Muscle layer of duodenum (tissue), 2 donors: ENCODE measurements at regions not wholly inside any gene's neighbourhood (a gene's known extent, or its start where the extent isn't known, plus 50 kb on each side); places are given as distances from the start of the nearest gene placed in this dataset.
"Not testable (repeated sequence)": the region's sequence is repeated elsewhere in the genome, so short reads cannot be mapped to it uniquely, and the experiment has no call there.

Experiments used
- H3K27ac ChIP-seq: one replicate; pipeline ENCODE4 v1.7.0; 2013; ENCODE audit warnings: mild to moderate bottlenecking, low read length
- H3K27me3 ChIP-seq: one replicate; pipeline ENCODE4 v1.7.0; 2013; ENCODE audit warnings: low read depth, mild to moderate bottlenecking, control low read depth, low read length
- H3K36me3 ChIP-seq, 2 donors: one replicate each; pipeline ENCODE4 v1.7.0; 2013; ENCODE audit warnings: low read length in 2 of 2, control low read depth in 1 of 2, mild to moderate bottlenecking in 1 of 2; ENCODE audit not compliant: insufficient read depth in 2 of 2, control insufficient read depth in 1 of 2
- H3K4me1 ChIP-seq, 2 donors: one replicate each; pipeline ENCODE4 v1.7.0; 2013; ENCODE audit warnings: low read length in 2 of 2, mild to moderate bottlenecking in 2 of 2, control low read depth in 1 of 2, moderate library complexity in 1 of 2; ENCODE audit not compliant: insufficient read depth in 2 of 2, control insufficient read depth in 1 of 2
- H3K4me3 ChIP-seq, 2 donors: one replicate each; pipeline ENCODE4 v1.7.0; 2013; ENCODE audit warnings: low read length in 2 of 2, low read depth in 1 of 2, mild to moderate bottlenecking in 1 of 2
- H3K9me3 ChIP-seq, 2 donors: one replicate each; pipeline ENCODE4 v1.7.0; 2013; ENCODE audit warnings: low read length in 2 of 2, control low read depth in 1 of 2, mild to moderate bottlenecking in 1 of 2; ENCODE audit not compliant: control insufficient read depth in 1 of 2
- donor health status: healthy.

- H3K36me3 ChIP-seq: no peaks in the 10 kb centered on the region
- no peaks in the 10 kb centered on the region for H3K4me1 ChIP-seq
- H3K9me3 ChIP-seq: no peaks in the 10 kb centered on the region
- no peak overlapping the region for H3K27ac ChIP-seq
- no peak overlapping the region for H3K4me3 ChIP-seq
- H3K27me3 ChIP-seq: no peaks in the 10 kb centered on the region
Measured at GRCh38 chr1:60274422-60275290, 201.1 kb upstream of the C1orf87 start.

GRCh38 chr1:60273185-60273584 lies 199.6 kb upstream of the C1orf87 start:
- Histone ChIP-seq H3K27ac (no peak overlapping the region), H3K4me1 (no peaks in the 10 kb centered on the region), H3K9me3 (no peaks in the 10 kb centered on the region), H3K27me3 (no peaks in the 10 kb centered on the region), H3K36me3 (no peaks in the 10 kb centered on the region), H3K4me3 (no peak overlapping the region)

GRCh38 chr1:60271041-60271440 lies 197.5 kb upstream of the C1orf87 start:
- H3K4me3 ChIP-seq: no peak overlapping the region
- no peaks in the 10 kb centered on the region for H3K4me1 ChIP-seq
- no peaks in the 10 kb centered on the region for H3K27me3 ChIP-seq
- no peaks in the 10 kb centered on the region for H3K9me3 ChIP-seq
- H3K36me3 ChIP-seq: no peaks in the 10 kb centered on the region
- H3K27ac ChIP-seq: no peak overlapping the region

- Histone ChIP-seq H3K4me3 (no peak overlapping the region), H3K36me3 (no peaks in the 10 kb centered on the region), H3K4me1 (no peaks in the 10 kb centered on the region), H3K27me3 (no peaks in the 10 kb centered on the region), H3K9me3 (no peaks in the 10 kb centered on the region), H3K27ac (no peak overlapping the region)
Measured at GRCh38 chr1:60268451-60268850, 194.9 kb upstream of the C1orf87 start.

- Histone ChIP-seq H3K4me3 (no peak overlapping the region), H3K27me3 (no peaks in the 10 kb centered on the region), H3K27ac (no peak overlapping the region), H3K4me1 (no peaks in the 10 kb centered on the region), H3K36me3 (no peaks in the 10 kb centered on the region), H3K9me3 (no peaks in the 10 kb centered on the region)
Measured at GRCh38 chr1:60265560-60266535, 192.3 kb upstream of the C1orf87 start.

GRCh38 chr1:60262701-60263100 lies 189.1 kb upstream of the C1orf87 start:
- Histone ChIP-seq H3K9me3 (no peaks in the 10 kb centered on the region), H3K4me1 (no peaks in the 10 kb centered on the region), H3K27ac (no peak overlapping the region), H3K4me3 (no peak overlapping the region), H3K36me3 (no peaks in the 10 kb centered on the region), H3K27me3 (no peaks in the 10 kb centered on the region)

- no peaks in the 10 kb centered on the region for H3K27me3 ChIP-seq
- no peak overlapping the region for H3K4me3 ChIP-seq
- no peaks in the 10 kb centered on the region for H3K9me3 ChIP-seq
- H3K4me1 ChIP-seq: no peaks in the 10 kb centered on the region
- H3K36me3 ChIP-seq: no peaks in the 10 kb centered on the region
- H3K27ac ChIP-seq: no peak overlapping the region
Measured at GRCh38 chr1:60257531-60257930, 184.0 kb upstream of the C1orf87 start.

- H3K4me1 ChIP-seq: no peaks in the 10 kb centered on the region
Measured at GRCh38 chr1:60255565-60255964, 182.0 kb upstream of the C1orf87 start.

GRCh38 chr1:60251426-60251825 lies 177.9 kb upstream of the C1orf87 start:
- Histone ChIP-seq H3K4me3 (no peak overlapping the region), H3K27ac (no peak overlapping the region), H3K36me3 (no peaks in the 10 kb centered on the region), H3K4me1 (no peaks in the 10 kb centered on the region), H3K27me3 (no peaks in the 10 kb centered on the region), H3K9me3 (no peaks in the 10 kb centered on the region)

More at GRCh38 chr1:60255565-60255964, 182.0 kb upstream of the C1orf87 start:
- Histone ChIP-seq H3K27ac (no peak overlapping the region), H3K27me3 (no peaks in the 10 kb centered on the region), H3K9me3 (no peaks in the 10 kb centered on the region), H3K4me3 (no peak overlapping the region), H3K36me3 (no peaks in the 10 kb centered on the region)

GRCh38 chr1:60247467-60247866 lies 173.9 kb upstream of the C1orf87 start:
- H3K27ac ChIP-seq, H3K9me3 ChIP-seq, H3K4me3 ChIP-seq, H3K4me1 ChIP-seq, H3K36me3 ChIP-seq, H3K27me3 ChIP-seq: not testable (repeated sequence)

- Histone ChIP-seq H3K4me1 (no peaks in the 10 kb centered on the region), H3K27ac (no peak overlapping the region), H3K4me3 (no peak overlapping the region)
Measured at GRCh38 chr1:60245324-60245723, 171.8 kb upstream of the C1orf87 start.

More at GRCh38 chr1:60245324-60245723, 171.8 kb upstream of the C1orf87 start:
- Histone ChIP-seq H3K27me3 (no peaks in the 10 kb centered on the region), H3K36me3 (no peaks in the 10 kb centered on the region), H3K9me3 (no peaks in the 10 kb centered on the region)
